H1 (cell line): ENCODE measurements at regions not wholly inside any gene's neighbourhood (a gene's known extent, or its start where the extent isn't known, plus 50 kb on each side); places are given as distances from the start of the nearest gene placed in this dataset.
A peak's percentile ranks its signal among the peaks of the same experiment; 100 is the strongest.

Source experiments
- CTCF ChIA-PET: fragments of 300-600 bp; sonication (Branson Sonifier 250); formaldehyde crosslinking; loops from one replicate; lab custom pipeline; 2021; ENCODE audit not compliant: partially characterized antibody; lab: Charles Lee
- POLR2A ChIA-PET: fragments of 300-600 bp; sonication (Branson Sonifier 250); formaldehyde crosslinking; loops from one replicate; lab custom pipeline; 2021; ENCODE audit warnings: inconsistent platforms; ENCODE audit not compliant: partially characterized antibody; lab: Charles Lee
- DNase-seq, 2 experiments: peaks; one replicate each; pipeline versions ENCODE4 v3.0.0 to v3.0.0-alpha.2; 2010 to 2022; ENCODE audit warnings: low spot score in 2 of 2, low read depth in 1 of 2, mixed read lengths in 1 of 2
- FAIRE-seq: peaks from 2 replicates; lab custom pipeline; 2011; peaks lifted over from hg19 to GRCh38; lab: Jason Lieb, UNC
- H2AFZ ChIP-seq: 2 replicates; pipeline ENCODE4 v1.8.1; 2012; ENCODE audit warnings: low read length, inconsistent platforms
- H2AK5ac ChIP-seq: 2 replicates; pipeline ENCODE4 v1.6.1; 2013; ENCODE audit warnings: low read depth, low read length
- H2BK120ac ChIP-seq: replicated peaks from 2 replicates; pipeline ENCODE3; 2013; ENCODE audit warnings: low read depth, low read length, inconsistent platforms
- H2BK12ac ChIP-seq: 2 replicates; pipeline ENCODE4 v1.6.1; 2013; ENCODE audit warnings: low read depth, low read length
- H2BK15ac ChIP-seq: 2 replicates; pipeline ENCODE4 v1.6.1; 2013; ENCODE audit warnings: low read length
- H2BK20ac ChIP-seq: 2 replicates; pipeline ENCODE4 v1.6.1; 2013; ENCODE audit warnings: low read length
- H2BK5ac ChIP-seq: 2 replicates; pipeline ENCODE4 v1.6.1; 2013; ENCODE audit warnings: low read depth, low read length
- H3K14ac ChIP-seq: 2 replicates; pipeline ENCODE4 v1.6.1; 2013; ENCODE audit warnings: inconsistent platforms; ENCODE audit not compliant: insufficient read length
- H3K18ac ChIP-seq: 2 replicates; pipeline ENCODE4 v1.6.1; 2013; ENCODE audit warnings: low read length; ENCODE audit errors: extremely low read depth
- H3K23ac ChIP-seq: 2 replicates; pipeline ENCODE4 v1.6.1; 2013; ENCODE audit warnings: inconsistent platforms; ENCODE audit not compliant: insufficient read length
- H3K23me2 ChIP-seq: 2 replicates; pipeline ENCODE4 v1.6.1; 2013; ENCODE audit warnings: low read depth, low read length
- H3K27ac ChIP-seq: 2 replicates; pipeline ENCODE4 v1.6.1; 2011; ENCODE audit warnings: low read depth, low read length, inconsistent platforms
- H3K27me3 ChIP-seq, 4 experiments: replicated peaks in 1 of 4; 1 replicate in 1 of 4; 2 replicates in 3 of 4; pipeline versions ENCODE4 v1.6.1 to v1.8.1; 2011 to 2013; ENCODE audit warnings: low read length in 3 of 4, mild to moderate bottlenecking in 3 of 4, inconsistent platforms in 2 of 4, mixed read lengths in 2 of 4, moderate library complexity in 1 of 4; ENCODE audit not compliant: control insufficient read depth in 3 of 4, insufficient read depth in 3 of 4; ENCODE audit errors: extremely low read depth in 1 of 4
- H3K36me3 ChIP-seq, 4 experiments: 2 replicates each; pipeline versions ENCODE4 v1.6.1 to v1.8.1; 2011 to 2013; ENCODE audit warnings: mild to moderate bottlenecking in 4 of 4, low read length in 3 of 4, moderate library complexity in 2 of 4, control low read depth in 1 of 4, inconsistent platforms in 1 of 4; ENCODE audit not compliant: insufficient read depth in 4 of 4, control insufficient read depth in 2 of 4
- H3K4ac ChIP-seq: replicated peaks from 2 replicates; pipeline ENCODE3; 2013; ENCODE audit warnings: low read length, low read depth, mixed read lengths, inconsistent platforms; ENCODE audit not compliant: insufficient read length
- H3K4me1 ChIP-seq, 4 experiments: replicated peaks in 1 of 4; 1 replicate in 1 of 4; 2 replicates in 3 of 4; pipeline versions ENCODE4 v1.6.1 to v1.8.1; 2011 to 2013; ENCODE audit warnings: low read length in 3 of 4, inconsistent platforms in 2 of 4, mixed read lengths in 1 of 4; ENCODE audit not compliant: insufficient read depth in 4 of 4, control insufficient read depth in 3 of 4
- H3K4me2 ChIP-seq, 2 experiments: 2 replicates each; pipeline versions ENCODE4 v1.6.1 to v1.8.1; 2011 to 2013; ENCODE audit warnings: low read depth in 2 of 2, low read length in 2 of 2, control low read depth in 1 of 2, inconsistent platforms in 1 of 2, mild to moderate bottlenecking in 1 of 2; ENCODE audit not compliant: insufficient read depth in 1 of 2
- H3K4me3 ChIP-seq, 4 experiments: fragments of 200-600, 300-600 bp in 1 of 4; sonication (generic), shearing (Covaris generic), sonication (Bioruptor Twin) in 1 of 4; 2 replicates each; pipeline versions ENCODE4 v1.5.1 to v1.8.1; 2011 to 2016; ENCODE audit warnings: low read length in 4 of 4, low read depth in 3 of 4, control low read depth in 2 of 4, inconsistent platforms in 2 of 4, mild to moderate bottlenecking in 2 of 4, mixed read lengths in 1 of 4, moderate library complexity in 1 of 4; ENCODE audit not compliant: insufficient read depth in 2 of 4; ENCODE audit errors: extremely low read depth in 1 of 4
- H3K56ac ChIP-seq: replicated peaks from 2 replicates; pipeline ENCODE3; 2013; ENCODE audit warnings: low read depth, mild to moderate bottlenecking, mixed read lengths, low read length, inconsistent platforms; ENCODE audit not compliant: insufficient read length
- H3K79me1 ChIP-seq: 2 replicates; pipeline ENCODE4 v1.6.1; 2013; ENCODE audit warnings: low read depth, low read length, control low read depth
- H3K79me2 ChIP-seq, 2 experiments: 2 replicates each; pipeline versions ENCODE4 v1.6.1 to v1.8.1; 2012 to 2013; ENCODE audit warnings: low read length in 2 of 2, mild to moderate bottlenecking in 2 of 2, inconsistent platforms in 1 of 2; ENCODE audit not compliant: insufficient read depth in 2 of 2, control insufficient read depth in 1 of 2
- H3K9ac ChIP-seq, 4 experiments: replicated peaks in 1 of 4; 1 replicate in 1 of 4; 2 replicates in 3 of 4; pipeline versions ENCODE4 v1.6.1 to v1.8.1; 2011 to 2013; ENCODE audit warnings: low read depth in 3 of 4, low read length in 3 of 4, control low read depth in 2 of 4, mild to moderate bottlenecking in 2 of 4, moderate library complexity in 2 of 4, inconsistent platforms in 1 of 4; ENCODE audit errors: extremely low read depth in 1 of 4
- H3K9me3 ChIP-seq, 2 experiments: 2 replicates each; pipeline versions ENCODE4 v1.6.1 to v1.8.1; 2012 to 2013; ENCODE audit warnings: mild to moderate bottlenecking in 2 of 2, moderate library complexity in 2 of 2, control low read depth in 1 of 2, inconsistent platforms in 1 of 2, low read depth in 1 of 2, low read length in 1 of 2, mixed read lengths in 1 of 2; ENCODE audit not compliant: insufficient read depth in 2 of 2
- H4K20me1 ChIP-seq, 2 experiments: replicated peaks in 1 of 2; 2 replicates each; pipeline versions ENCODE3 to v1.8.1; 2011 to 2013; ENCODE audit warnings: inconsistent platforms in 2 of 2, low read length in 2 of 2, mild to moderate bottlenecking in 1 of 2; ENCODE audit not compliant: insufficient read depth in 2 of 2, control insufficient read depth in 1 of 2
- H4K5ac ChIP-seq: 2 replicates; pipeline ENCODE4 v1.6.1; 2013; ENCODE audit warnings: low read length, low read depth, mixed read lengths, inconsistent platforms; ENCODE audit not compliant: insufficient read length
- H4K8ac ChIP-seq: 2 replicates; pipeline ENCODE4 v1.8.0; 2013; ENCODE audit warnings: mild to moderate bottlenecking, moderate library complexity, low read length, inconsistent platforms; ENCODE audit not compliant: insufficient read depth; ENCODE audit errors: extremely low read depth
- H4K91ac ChIP-seq: replicated peaks from 2 replicates; pipeline ENCODE3; 2013; ENCODE audit warnings: low read length, mixed read lengths, inconsistent platforms; ENCODE audit not compliant: insufficient read length
- BCL11A ChIP-seq, 2 experiments: IDR thresholded peaks; one replicate each; pipeline ENCODE4 v1.6.1; 2011; ENCODE audit warnings: low read depth in 2 of 2, low read length in 2 of 2, mild to moderate bottlenecking in 2 of 2
- KDM1A ChIP-seq: fragments of 200-600, 300-600 bp; sonication (generic); IDR thresholded peaks from 2 replicates; pipeline ENCODE4 v1.7.1; 2016; ENCODE audit warnings: mild to moderate bottlenecking, low read length, borderline replicate concordance
- POLR2A ChIP-seq, 2 experiments: IDR thresholded peaks; 1 replicate in 1 of 2; 2 replicates in 1 of 2; pipeline ENCODE4 v1.6.1; 2011; ENCODE audit warnings: low read depth in 2 of 2, low read length in 2 of 2, mild to moderate bottlenecking in 2 of 2; ENCODE audit errors: control extremely low read depth in 1 of 2
- SP1 ChIP-seq: IDR thresholded peaks from 2 replicates; pipeline ENCODE4 v1.6.1; 2011; ENCODE audit warnings: low read depth, low read length
- WGBS, 2 experiments: shearing (Covaris generic) in 1 of 2; methylation state at CpG; one replicate each; pipeline versions ENCODE4 v1.1.6 to v1.1.7; 2013 to 2015; ENCODE audit warnings: low lambda C conversion rate in 2 of 2, mixed read lengths in 2 of 2, inconsistent platforms in 1 of 2, low coverage in 1 of 2, missing lambda C conversion rate in 1 of 2; ENCODE audit not compliant: insufficient replicate concordance in 2 of 2, insufficient coverage in 1 of 2, insufficient read length in 1 of 2; ENCODE audit errors: extremely low coverage in 1 of 2, missing lambda C conversion rate in 1 of 2; 5-methylcytosine and 5-hydroxymethylcytosine counted together

GRCh38 chrX:39731735-39732134 lies 366.0 kb downstream of the BCOR start:
- Histone ChIP-seq H4K5ac (no peak overlapping the region), H3K4me1 (peaks cover 0 to 17% (median 12%) of the 10 kb centered on the region in 4 experiments; a peak in 4 of 7 replicates), H3K27ac (no peak overlapping the region), H3K23me2 (peaks cover 2% of the 10 kb centered on the region; the same call in 1 of the 2 replicates), H2BK120ac (peak overlapping the region; percentile 72), H3K79me2 (no peaks in the 10 kb centered on the region), H3K23ac (no peak overlapping the region), H4K8ac (no peak overlapping the region), H2BK12ac (no peak overlapping the region; the same call in 1 of the 2 replicates), H2AFZ (no peak overlapping the region), H3K18ac (no peak overlapping the region; the same call in none of the 2 replicates), H4K91ac (peak overlapping the region; percentile 17), H3K14ac (no peak overlapping the region), H2BK20ac (no peak overlapping the region), H3K4me2 (no peak overlapping the region), H3K56ac (no peak overlapping the region), H3K27me3 (no peaks in the 10 kb centered on the region), H2BK15ac (no peak overlapping the region), H3K9me3 (no peaks in the 10 kb centered on the region), H3K4me3 (no peak overlapping the region), H2AK5ac (no peak overlapping the region), H4K20me1 (no peaks in the 10 kb centered on the region), H3K36me3 (no peaks in the 10 kb centered on the region), H3K9ac (no peak overlapping the region), H3K79me1 (no peaks in the 10 kb centered on the region), H3K4ac (peak overlapping the region; percentile 69), H2BK5ac (no peak overlapping the region)
- CTCF ChIA-PET, result interaction anchor here (0.9 to 2.3 kb wide), 4 partner anchors 78 to 328 kb away, joined by 3 to 11 read pairs (median 4); no protein-coding TSS in a partner anchor
- WGBS, 2 experiments, result 83% methylated on average over 2 of the region's 4 CpGs; no CpG with 5 or more reads in 1 of the 2 experiments
- DNase-seq (no peak), FAIRE-seq (no peak)
- POLR2A ChIA-PET, result no interaction called here
- TF ChIP-seq BCL11A (IDR thresholded peaks at IDR 0.05; ENCODE audit: low read depth in 2 of 2, low read length in 2 of 2) (no peak), SP1 (no peak), KDM1A (no peak), POLR2A (IDR thresholded peaks at IDR 0.05; ENCODE audit: control extremely low read depth in 1 of 2, low read depth in 2 of 2, low read length in 2 of 2) (no peak)
